IgD-negative memory B cell (primary cell): ENCODE measurements at regions not wholly inside any gene's neighbourhood (a gene's known extent, or its start where the extent isn't known, plus 50 kb on each side); places are given as distances from the start of the nearest gene placed in this dataset.

Experiments used
- H3K27ac Mint-ChIP-seq, 3 donors: one replicate each; pipeline ENCODE4 v1.8.0; 2020 to 2022; ENCODE audit warnings: mild to moderate bottlenecking in 3 of 3, mixed read lengths in 3 of 3, moderate library complexity in 1 of 3
- H3K27me3 Mint-ChIP-seq: one replicate; pipeline ENCODE4 v1.8.0; 2021; ENCODE audit warnings: mixed read lengths
- H3K36me3 Mint-ChIP-seq: one replicate; pipeline ENCODE4 v1.8.0; 2020; ENCODE audit warnings: mild to moderate bottlenecking, mixed read lengths
- H3K4me1 Mint-ChIP-seq, 3 donors: one replicate each; pipeline ENCODE4 v1.8.0; 2020 to 2022; ENCODE audit warnings: mixed read lengths in 3 of 3, mild to moderate bottlenecking in 1 of 3
- H3K4me3 Mint-ChIP-seq, 4 donors: one replicate each; pipeline ENCODE4 v1.8.0; 2020 to 2022; ENCODE audit warnings: mild to moderate bottlenecking in 4 of 4, mixed read lengths in 4 of 4, moderate library complexity in 3 of 4
- H3K9me3 Mint-ChIP-seq, 3 donors: one replicate each; pipeline ENCODE4 v1.8.0; 2020 to 2021; ENCODE audit warnings: mixed read lengths in 3 of 3, mild to moderate bottlenecking in 1 of 3

GRCh38 chr14:62126879-62127478 lies 364.8 kb downstream of the SNAPC1 start:
- Mint-ChIP-seq H3K27me3 (peaks cover 11% of the 10 kb centered on the region), H3K27ac (no peak overlapping the region), H3K4me1 (peaks cover 6 to 18% (median 11%) of the 10 kb centered on the region in 3 donors), H3K9me3 (no peaks in the 10 kb centered on the region), H3K36me3 (no peaks in the 10 kb centered on the region), H3K4me3 (no peak overlapping the region)

- no peak overlapping the region for H3K27ac Mint-ChIP-seq
- H3K4me3 Mint-ChIP-seq = no peak overlapping the region
- no peaks in the 10 kb centered on the region for H3K36me3 Mint-ChIP-seq
- H3K9me3 Mint-ChIP-seq = no peaks in the 10 kb centered on the region
- peaks cover 14% of the 10 kb centered on the region for H3K27me3 Mint-ChIP-seq
- peaks cover 4 to 6% (median 5%) of the 10 kb centered on the region in 3 donors for H3K4me1 Mint-ChIP-seq
Observed at GRCh38 chr14:62130441-62130840, 368.2 kb downstream of the SNAPC1 start.

GRCh38 chr14:62133776-62134550 lies 371.7 kb downstream of the SNAPC1 start:
- peaks cover 15% of the 10 kb centered on the region for H3K27me3 Mint-ChIP-seq
- H3K4me3 Mint-ChIP-seq = no peak overlapping the region
- no peak overlapping the region for H3K27ac Mint-ChIP-seq
- peaks cover 0 to 2% (median 0%) of the 10 kb centered on the region in 3 donors for H3K9me3 Mint-ChIP-seq
- no peaks in the 10 kb centered on the region for H3K4me1 Mint-ChIP-seq
- no peaks in the 10 kb centered on the region for H3K36me3 Mint-ChIP-seq

- H3K27ac Mint-ChIP-seq = no peak overlapping the region
- H3K36me3 Mint-ChIP-seq = no peaks in the 10 kb centered on the region
- H3K4me3 Mint-ChIP-seq = no peak overlapping the region
- H3K4me1 Mint-ChIP-seq = no peaks in the 10 kb centered on the region
- peaks cover 0 to 2% (median 0%) of the 10 kb centered on the region in 3 donors for H3K9me3 Mint-ChIP-seq
- H3K27me3 Mint-ChIP-seq = peaks cover 9% of the 10 kb centered on the region
Observed at GRCh38 chr14:62138593-62138992, 376.4 kb downstream of the SNAPC1 start.

- no peaks in the 10 kb centered on the region for H3K4me1 Mint-ChIP-seq
- no peak overlapping the region for H3K27ac Mint-ChIP-seq
- H3K9me3 Mint-ChIP-seq = peaks cover 0 to 3% (median 2%) of the 10 kb centered on the region in 3 donors
- no peak overlapping the region for H3K4me3 Mint-ChIP-seq
- H3K36me3 Mint-ChIP-seq = no peaks in the 10 kb centered on the region
- peaks cover 8% of the 10 kb centered on the region for H3K27me3 Mint-ChIP-seq
Observed at GRCh38 chr14:62141139-62141538, 378.9 kb downstream of the SNAPC1 start.

- no peak overlapping the region for H3K4me3 Mint-ChIP-seq
- peaks cover 4% of the 10 kb centered on the region for H3K36me3 Mint-ChIP-seq
- no peaks in the 10 kb centered on the region for H3K4me1 Mint-ChIP-seq
- H3K27ac Mint-ChIP-seq = no peak overlapping the region
- H3K27me3 Mint-ChIP-seq = peaks cover 5% of the 10 kb centered on the region
- H3K9me3 Mint-ChIP-seq = peaks cover 11 to 17% (median 15%) of the 10 kb centered on the region in 3 donors
Observed at GRCh38 chr14:62143245-62143644, 381.0 kb downstream of the SNAPC1 start.

DNA sequence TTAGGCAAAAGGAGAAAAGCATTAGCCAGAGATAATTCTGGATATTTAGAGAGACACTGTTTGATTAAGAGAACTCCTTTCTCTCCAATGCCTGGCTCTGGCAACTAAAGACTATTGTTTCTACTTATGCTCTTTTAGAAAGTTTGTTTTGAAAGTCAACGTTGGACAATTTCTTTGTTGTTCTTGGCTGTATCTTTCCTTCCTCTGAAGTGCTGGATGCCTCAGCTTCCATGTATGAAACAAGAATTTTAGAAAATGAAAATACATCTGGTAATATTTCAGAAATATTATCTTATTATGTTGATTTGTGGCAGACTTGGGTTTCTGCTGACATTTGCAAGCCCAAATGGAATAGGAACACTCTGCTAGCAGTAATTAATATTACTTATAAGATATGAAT lies 382.6 kb downstream of the SNAPC1 start:
- H3K4me3 Mint-ChIP-seq = no peak overlapping the region
- H3K27me3 Mint-ChIP-seq = peaks cover 5% of the 10 kb centered on the region
- peaks cover 4% of the 10 kb centered on the region for H3K36me3 Mint-ChIP-seq
- peaks cover 14 to 30% (median 19%) of the 10 kb centered on the region in 3 donors for H3K9me3 Mint-ChIP-seq
- no peaks in the 10 kb centered on the region for H3K4me1 Mint-ChIP-seq
- no peak overlapping the region for H3K27ac Mint-ChIP-seq

- no peak overlapping the region for H3K27ac Mint-ChIP-seq
- no peaks in the 10 kb centered on the region for H3K4me1 Mint-ChIP-seq
- H3K36me3 Mint-ChIP-seq = peaks cover 4% of the 10 kb centered on the region
- no peak overlapping the region for H3K4me3 Mint-ChIP-seq
- peaks cover 14 to 30% (median 19%) of the 10 kb centered on the region in 3 donors for H3K9me3 Mint-ChIP-seq
- H3K27me3 Mint-ChIP-seq = peaks cover 5% of the 10 kb centered on the region
Observed at GRCh38 chr14:62146030-62146429, 383.8 kb downstream of the SNAPC1 start.

DNA sequence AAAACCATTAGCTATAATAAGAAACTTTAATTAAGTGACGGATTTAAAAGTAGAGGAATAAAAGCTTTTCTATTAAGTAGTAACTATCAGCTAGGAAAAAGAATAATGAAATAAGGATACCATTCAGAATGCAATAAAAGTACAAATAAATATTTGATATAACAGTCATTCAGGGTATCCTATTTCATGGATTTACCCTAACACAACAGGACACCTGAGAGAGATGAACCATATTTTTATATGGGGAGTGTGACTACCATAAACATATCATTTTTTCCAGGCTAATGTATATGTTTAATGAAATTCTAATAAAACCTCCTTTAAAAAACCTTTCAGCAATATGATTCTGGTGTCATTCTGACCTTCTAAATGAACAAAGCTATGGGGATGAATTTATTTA lies 393.8 kb downstream of the SNAPC1 start:
- no peaks in the 10 kb centered on the region for H3K36me3 Mint-ChIP-seq
- no peak overlapping the region for H3K27ac Mint-ChIP-seq
- H3K4me3 Mint-ChIP-seq = no peak overlapping the region
- H3K9me3 Mint-ChIP-seq = no peaks in the 10 kb centered on the region
- peaks cover 8% of the 10 kb centered on the region for H3K27me3 Mint-ChIP-seq
- no peaks in the 10 kb centered on the region for H3K4me1 Mint-ChIP-seq

DNA sequence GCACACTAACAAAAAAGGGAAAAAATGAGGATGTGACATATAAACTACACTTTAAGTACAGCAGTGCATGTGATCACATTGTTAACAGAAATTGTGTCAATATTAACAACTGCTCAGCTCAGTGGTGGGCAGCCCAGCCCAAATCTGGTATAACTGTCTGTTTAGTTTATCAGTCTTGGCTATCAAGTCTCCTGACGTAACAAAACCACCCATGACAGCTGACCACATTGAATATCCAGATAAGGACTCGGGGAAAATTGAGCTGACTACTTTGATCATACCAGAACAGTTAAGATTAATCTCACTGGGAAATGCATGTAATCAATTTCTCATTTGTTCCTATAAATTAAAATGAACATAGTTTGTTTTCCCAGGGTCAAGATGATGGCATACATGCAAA lies 396.6 kb downstream of the SNAPC1 start:
- Mint-ChIP-seq H3K27me3 (peaks cover 8% of the 10 kb centered on the region), H3K36me3 (no peaks in the 10 kb centered on the region), H3K9me3 (no peaks in the 10 kb centered on the region), H3K4me1 (no peaks in the 10 kb centered on the region), H3K27ac (no peak overlapping the region), H3K4me3 (no peak overlapping the region)

DNA sequence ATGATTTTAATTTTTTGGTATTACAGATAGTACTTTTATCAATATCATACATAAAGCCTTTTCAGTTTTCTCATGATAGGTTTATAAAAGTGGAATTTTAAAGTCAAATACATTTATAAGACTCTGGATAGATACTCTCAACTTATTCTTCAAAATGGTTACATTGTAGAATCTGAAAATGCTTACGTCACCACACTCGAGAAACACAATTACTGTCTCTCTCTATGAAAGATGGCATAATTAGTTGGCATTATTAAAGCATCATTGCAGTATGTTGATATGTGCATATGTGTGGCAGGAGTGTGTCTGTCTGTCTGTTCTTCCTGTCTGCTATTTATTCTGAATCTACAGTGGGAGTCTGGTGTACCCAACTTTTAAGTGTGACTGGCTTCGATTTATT lies 397.1 kb downstream of the SNAPC1 start:
- H3K9me3 Mint-ChIP-seq = no peaks in the 10 kb centered on the region
- H3K27me3 Mint-ChIP-seq = peaks cover 11% of the 10 kb centered on the region
- H3K4me1 Mint-ChIP-seq = no peaks in the 10 kb centered on the region
- no peak overlapping the region for H3K4me3 Mint-ChIP-seq
- no peaks in the 10 kb centered on the region for H3K36me3 Mint-ChIP-seq
- H3K27ac Mint-ChIP-seq = no peak overlapping the region

GRCh38 chr14:62162998-62163589 lies 400.9 kb downstream of the SNAPC1 start:
- H3K4me1 Mint-ChIP-seq = no peaks in the 10 kb centered on the region
- H3K36me3 Mint-ChIP-seq = no peaks in the 10 kb centered on the region
- no peak overlapping the region for H3K4me3 Mint-ChIP-seq
- H3K27ac Mint-ChIP-seq = no peak overlapping the region
- H3K27me3 Mint-ChIP-seq = peaks cover 17% of the 10 kb centered on the region
- H3K9me3 Mint-ChIP-seq = no peaks in the 10 kb centered on the region

- Mint-ChIP-seq H3K36me3 (no peaks in the 10 kb centered on the region), H3K27ac (no peak overlapping the region), H3K27me3 (peaks cover 14% of the 10 kb centered on the region), H3K4me3 (no peak overlapping the region), H3K4me1 (no peaks in the 10 kb centered on the region), H3K9me3 (peaks cover 0 to 2% (median 1%) of the 10 kb centered on the region in 3 donors)
Observed at GRCh38 chr14:62168564-62169155, 406.4 kb downstream of the SNAPC1 start.

- Mint-ChIP-seq H3K27me3 (peaks cover 20% of the 10 kb centered on the region), H3K27ac (no peak overlapping the region), H3K4me1 (peaks cover 0 to 4% (median 3%) of the 10 kb centered on the region in 3 donors), H3K4me3 (no peak overlapping the region), H3K36me3 (peaks cover 2% of the 10 kb centered on the region), H3K9me3 (peaks cover 0 to 2% (median 0%) of the 10 kb centered on the region in 3 donors)
Observed at GRCh38 chr14:62179367-62180018, 417.3 kb downstream of the SNAPC1 start.

GRCh38 chr14:62181591-62181990 lies 419.4 kb downstream of the SNAPC1 start:
- H3K27ac Mint-ChIP-seq = no peak overlapping the region
- peaks cover 14% of the 10 kb centered on the region for H3K27me3 Mint-ChIP-seq
- H3K9me3 Mint-ChIP-seq = no peaks in the 10 kb centered on the region
- peaks cover 2% of the 10 kb centered on the region for H3K36me3 Mint-ChIP-seq
- no peak overlapping the region for H3K4me3 Mint-ChIP-seq
- H3K4me1 Mint-ChIP-seq = peaks cover 0 to 4% (median 3%) of the 10 kb centered on the region in 3 donors
